Adipocyte (in vitro differentiated cells): ENCODE measurements at regions not wholly inside any gene's neighbourhood (a gene's known extent, or its start where the extent isn't known, plus 50 kb on each side); places are given as distances from the start of the nearest gene placed in this dataset.

Source experiments
- DNase-seq: peaks from one replicate; pipeline ENCODE4 v3.0.0-alpha.2; 2015; ENCODE audit warnings: low read depth
- H3K27me3 ChIP-seq: replicated peaks from 2 replicates; pipeline ENCODE4 v1.7.0; 2013; ENCODE audit warnings: mild to moderate bottlenecking, low read length, moderate library complexity; ENCODE audit not compliant: control insufficient read depth, insufficient read depth
- H3K36me3 ChIP-seq: 2 replicates; pipeline ENCODE4 v1.7.0; 2013; ENCODE audit warnings: low read length, mild to moderate bottlenecking, moderate library complexity; ENCODE audit not compliant: control insufficient read depth, insufficient read depth, severe bottlenecking
- H3K4me1 ChIP-seq: 2 replicates; pipeline ENCODE4 v1.7.0; 2013; ENCODE audit warnings: mild to moderate bottlenecking, low read length, moderate library complexity; ENCODE audit not compliant: control insufficient read depth, insufficient read depth
- H3K4me3 ChIP-seq: 2 replicates; pipeline ENCODE4 v1.7.0; 2013; ENCODE audit warnings: mild to moderate bottlenecking, low read length, moderate library complexity
- H3K9ac ChIP-seq: 2 replicates; pipeline ENCODE4 v1.7.0; 2013; ENCODE audit warnings: mild to moderate bottlenecking, low read length, moderate library complexity
- H3K9me3 ChIP-seq: 2 replicates; pipeline ENCODE4 v1.7.0; 2013; ENCODE audit warnings: mild to moderate bottlenecking, low read length, moderate library complexity; ENCODE audit not compliant: control insufficient read depth

- Histone ChIP-seq H3K4me1 (no peaks in the 10 kb centered on the region), H3K27me3 (no peaks in the 10 kb centered on the region), H3K9ac (no peak overlapping the region), H3K9me3 (no peaks in the 10 kb centered on the region), H3K4me3 (no peak overlapping the region), H3K36me3 (no peaks in the 10 kb centered on the region)
- peak; percentile 44 for DNase-seq
These were observed 933.4 kb downstream of the SLITRK6 start for GRCh38 chr13:84865783-84866221.

- H3K36me3 ChIP-seq, result no peaks in the 10 kb centered on the region
- H3K4me1 ChIP-seq, result no peaks in the 10 kb centered on the region
- no peaks in the 10 kb centered on the region for H3K9me3 ChIP-seq
- no peak for DNase-seq
- no peak overlapping the region for H3K9ac ChIP-seq
- no peaks in the 10 kb centered on the region for H3K27me3 ChIP-seq
- no peak overlapping the region for H3K4me3 ChIP-seq
These were observed 934.9 kb downstream of the SLITRK6 start for GRCh38 chr13:84864341-84864740.

GRCh38 chr13:84847107-84847506 lies 952.1 kb downstream of the SLITRK6 start:
- no peaks in the 10 kb centered on the region for H3K4me1 ChIP-seq
- H3K9ac ChIP-seq, result no peak overlapping the region
- DNase-seq, result no peak
- no peaks in the 10 kb centered on the region for H3K36me3 ChIP-seq
- H3K4me3 ChIP-seq, result no peak overlapping the region
- H3K9me3 ChIP-seq, result peaks cover 6% of the 10 kb centered on the region
- no peaks in the 10 kb centered on the region for H3K27me3 ChIP-seq

GRCh38 chr13:84845907-84846619 lies 953.2 kb downstream of the SLITRK6 start:
- no peaks in the 10 kb centered on the region for H3K27me3 ChIP-seq
- H3K4me1 ChIP-seq, result no peaks in the 10 kb centered on the region
- no peak overlapping the region for H3K9ac ChIP-seq
- no peak for DNase-seq
- H3K4me3 ChIP-seq, result no peak overlapping the region
- H3K36me3 ChIP-seq, result no peaks in the 10 kb centered on the region
- peaks cover 6% of the 10 kb centered on the region for H3K9me3 ChIP-seq

- H3K4me3 ChIP-seq, result no peak overlapping the region
- H3K9me3 ChIP-seq, result peaks cover 6% of the 10 kb centered on the region
- no peaks in the 10 kb centered on the region for H3K36me3 ChIP-seq
- no peaks in the 10 kb centered on the region for H3K27me3 ChIP-seq
- peak; percentile 54 for DNase-seq
- H3K4me1 ChIP-seq, result no peaks in the 10 kb centered on the region
- H3K9ac ChIP-seq, result no peak overlapping the region
These were observed 954.7 kb downstream of the SLITRK6 start for GRCh38 chr13:84844473-84844872.

GRCh38 chr13:84843368-84843767 lies 955.9 kb downstream of the SLITRK6 start:
- H3K9me3 ChIP-seq, result peaks cover 6% of the 10 kb centered on the region
- H3K9ac ChIP-seq, result no peak overlapping the region
- DNase-seq, result no peak

GRCh38 chr13:84834201-84834600 lies 951.9 kb upstream of the SLITRK1 start:
- Histone ChIP-seq H3K36me3 (no peaks in the 10 kb centered on the region), H3K27me3 (no peaks in the 10 kb centered on the region), H3K9ac (no peak overlapping the region), H3K9me3 (no peaks in the 10 kb centered on the region), H3K4me1 (no peaks in the 10 kb centered on the region), H3K4me3 (no peak overlapping the region)
- DNase-seq, result no peak

More at GRCh38 chr13:84843368-84843767, 955.9 kb downstream of the SLITRK6 start:
- Histone ChIP-seq H3K36me3 (no peaks in the 10 kb centered on the region), H3K27me3 (no peaks in the 10 kb centered on the region), H3K4me1 (no peaks in the 10 kb centered on the region), H3K4me3 (no peak overlapping the region)

- no peak overlapping the region for H3K9ac ChIP-seq
- no peak for DNase-seq
- no peaks in the 10 kb centered on the region for H3K27me3 ChIP-seq
- H3K4me3 ChIP-seq, result no peak overlapping the region
- no peaks in the 10 kb centered on the region for H3K9me3 ChIP-seq
- H3K36me3 ChIP-seq, result no peaks in the 10 kb centered on the region
- no peaks in the 10 kb centered on the region for H3K4me1 ChIP-seq
These were observed 949.7 kb upstream of the SLITRK1 start for GRCh38 chr13:84831666-84832657.

GRCh38 chr13:84823528-84823927 lies 941.3 kb upstream of the SLITRK1 start:
- H3K4me1 ChIP-seq, result no peaks in the 10 kb centered on the region
- no peak for DNase-seq
- H3K4me3 ChIP-seq, result no peak overlapping the region
- no peak overlapping the region for H3K9ac ChIP-seq
- no peaks in the 10 kb centered on the region for H3K9me3 ChIP-seq
- no peaks in the 10 kb centered on the region for H3K36me3 ChIP-seq
- H3K27me3 ChIP-seq, result no peaks in the 10 kb centered on the region

GRCh38 chr13:84821261-84821660 lies 939.0 kb upstream of the SLITRK1 start:
- no peaks in the 10 kb centered on the region for H3K36me3 ChIP-seq
- no peak overlapping the region for H3K9ac ChIP-seq
- H3K4me1 ChIP-seq, result no peaks in the 10 kb centered on the region
- no peak overlapping the region for H3K4me3 ChIP-seq
- no peak for DNase-seq
- no peaks in the 10 kb centered on the region for H3K27me3 ChIP-seq
- peaks cover 10% of the 10 kb centered on the region for H3K9me3 ChIP-seq

GRCh38 chr13:84816567-84817105 lies 934.4 kb upstream of the SLITRK1 start:
- H3K4me1 ChIP-seq, result no peaks in the 10 kb centered on the region
- peaks cover 10% of the 10 kb centered on the region for H3K9me3 ChIP-seq
- no peaks in the 10 kb centered on the region for H3K36me3 ChIP-seq
- no peak overlapping the region for H3K9ac ChIP-seq
- H3K27me3 ChIP-seq, result no peaks in the 10 kb centered on the region
- no peak for DNase-seq
- H3K4me3 ChIP-seq, result no peak overlapping the region
